ENCODE measurements at regions not wholly inside any gene's neighbourhood (a gene's known extent, or its start where the extent isn't known, plus 50 kb on each side); places are given as distances from the start of the nearest gene placed in this dataset.

GRCh38 chr14:55500219-55500701, 59.8 kb upstream of the TBPL2 start:
- intact Hi-C loops (cut with micrococcal nuclease): no loop called here
- POLR2A ChIA-PET (ENCODE audit: unreplicated experiment): no interaction called here
- 94% methylated on average over 6 of the region's 11 CpGs; no CpG with 5 or more reads in 1 of the 2 experiments for WGBS, 2 experiments (ENCODE audit: extremely low coverage in 2 of 2, insufficient read length in 1 of 2)

More at GRCh38 chr14:55500219-55500701, 59.8 kb upstream of the TBPL2 start:
- Histone ChIP-seq H4K91ac (ENCODE audit: insufficient read depth, low read depth, low read length) (no peak overlapping the region), H3K18ac (ENCODE audit: low read depth, low read length) (no peak overlapping the region), H3K14ac (replicated peaks; ENCODE audit: low read depth, low read length) (no peak overlapping the region), H3K4me3 (ENCODE audit: insufficient read depth, low read depth, low read length) (no peak overlapping the region), H3K56ac (ENCODE audit: extremely low read depth, insufficient read depth, low read length) (no peak overlapping the region), H4K8ac (ENCODE audit: low read depth in 2 of 2, low read length in 2 of 2) (no peak overlapping the region), H3K4me2 (ENCODE audit: low read depth, low read length) (no peak overlapping the region), H2AFZ (replicated peaks; ENCODE audit: low read length, poor library complexity) (no peak overlapping the region), H2BK15ac (ENCODE audit: low read depth, low read length) (no peak overlapping the region), H2BK20ac (ENCODE audit: low read depth, low read length) (no peak overlapping the region), H4K5ac (ENCODE audit: low read depth, low read length) (no peak overlapping the region), H3K9me1 (ENCODE audit: insufficient read depth, low read length) (no peaks in the 10 kb centered on the region), H2AK9ac (replicated peaks; ENCODE audit: low read depth, low read length, poor library complexity) (no peak overlapping the region), H4K20me1 (ENCODE audit: insufficient read depth, low read length) (no peaks in the 10 kb centered on the region), H3K4ac (ENCODE audit: low read depth, low read length) (no peak overlapping the region), H3K23ac (ENCODE audit: low read depth, low read length) (no peak overlapping the region), H2BK5ac (ENCODE audit: low read depth, low read length, poor library complexity, severe bottlenecking) (no peak overlapping the region), H2AK5ac (ENCODE audit: low read depth, low read length) (no peak overlapping the region), H2BK120ac (ENCODE audit: low read depth, low read length) (no peak overlapping the region), H3K27ac (ENCODE audit: insufficient read depth, low read length) (no peak overlapping the region), H3K9me3 (ENCODE audit: control insufficient read depth, insufficient read depth, low read length) (no peaks in the 10 kb centered on the region), H3K27me3 (ENCODE audit: control insufficient read depth, insufficient read depth, low read length) (peaks cover 9% of the 10 kb centered on the region), H3K4me1 (ENCODE audit: control insufficient read depth, insufficient read depth, low read length) (no peaks in the 10 kb centered on the region), H3K36me3 (ENCODE audit: control insufficient read depth, insufficient read depth, low read length) (no peaks in the 10 kb centered on the region), H3K79me1 (ENCODE audit: low read depth in 1 of 2, low read length in 2 of 2) (no peaks in the 10 kb centered on the region), H3K9ac (ENCODE audit: low read depth, low read length) (no peak overlapping the region)
- no peak for DNase-seq
- dilution Hi-C loops (cut with HindIII; ENCODE audit: low sequenced_read_pairs, unreplicated experiment): no loop called here
- no TSS peak for BruUV-seq (replicated peaks)
- no peak for TF ChIP-seq POLR2A (IDR thresholded peaks at IDR 0.05; ENCODE audit: low read depth, low read length)
- TF ChIP-seq NFE2L2 (IDR thresholded peaks at IDR 0.05; ENCODE audit: low read depth, low read length): no peak
- TF ChIP-seq CEBPB (IDR thresholded peaks at IDR 0.05; ENCODE audit: low read depth, low read length): no peak
- TF ChIP-seq FOS (IDR thresholded peaks at IDR 0.05; ENCODE audit: low read depth, low read length): no peak
- no peak for TF ChIP-seq MXI1 (IDR thresholded peaks at IDR 0.05; ENCODE audit: borderline replicate concordance, low read depth, low read length)
- no peak for TF ChIP-seq SMC3 (IDR thresholded peaks at IDR 0.05; ENCODE audit: low read depth, low read length)
- TF ChIP-seq RCOR1 (IDR thresholded peaks at IDR 0.05; ENCODE audit: insufficient replicate concordance, low read length): no peak
- no peak for TF ChIP-seq CTCF (conservative IDR thresholded peaks at IDR 0.05; ENCODE audit: low read depth, low read length)
- TF ChIP-seq RAD21 (IDR thresholded peaks at IDR 0.05; ENCODE audit: low read length): no peak
- no peak for TF ChIP-seq USF2 (IDR thresholded peaks at IDR 0.05; ENCODE audit: low read depth, low read length)
- no peak for TF ChIP-seq RFX5 (IDR thresholded peaks at IDR 0.05; ENCODE audit: low read depth, low read length)
- no peak for TF ChIP-seq BHLHE40 (IDR thresholded peaks at IDR 0.05; ENCODE audit: low read depth, low read length)
- in situ Hi-C loops (cut with MboI; ENCODE audit: low sequenced_read_pairs): no loop called here
- CTCF ChIA-PET: no interaction called here
- ATAC-seq (ENCODE audit: low read depth): no peak
